Thyroid gland (tissue), 4 donors: ENCODE measurements at regions not wholly inside any gene's neighbourhood (a gene's known extent, or its start where the extent isn't known, plus 50 kb on each side); places are given as distances from the start of the nearest gene placed in this dataset.

Experiments used
- CTCF ChIP-seq, 6 experiments: fragments of 200-600 bp in 3 of 6; fragments of 450-650 bp in 3 of 6; sonication (generic) in 3 of 6; IDR thresholded peaks; one replicate each; pipeline ENCODE4 v1.5.1; 2016 to 2019; ENCODE audit warnings: antibody characterized with exemption in 6 of 6, mild to moderate bottlenecking in 2 of 6, inconsistent platforms in 1 of 6, moderate library complexity in 1 of 6
- POLR2A ChIP-seq, 2 donors: fragments of 450-650 bp; IDR thresholded peaks; one replicate each; pipeline ENCODE4 v1.6.1; 2017; ENCODE audit warnings: antibody characterized with exemption in 2 of 2, mild to moderate bottlenecking in 2 of 2, moderate library complexity in 1 of 2

- TF ChIP-seq CTCF (IDR thresholded peaks at IDR 0.05) (no peak), POLR2A (IDR thresholded peaks at IDR 0.05) (no peak)
These were observed 208.5 kb upstream of the FIGN start for GRCh38 chr2:163944347-163944737.
